ENCODE measurements at regions not wholly inside any gene's neighbourhood (a gene's known extent, or its start where the extent isn't known, plus 50 kb on each side); places are given as distances from the start of the nearest gene placed in this dataset.

- DNase-seq: no peak
These were observed 204.1 kb downstream of the GLI2 start for GRCh38 chr2:120939595-120940318.

GRCh38 chr2:120940319-120940696 is 204.6 kb downstream of the GLI2 start:
- no peak for DNase-seq

- DNase-seq: no peak
These were observed 205.1 kb downstream of the GLI2 start for GRCh38 chr2:120940726-120941256.

GRCh38 chr2:120941571-120942120 is 206.0 kb downstream of the GLI2 start:
- no peak for DNase-seq

GRCh38 chr2:120942658-120943057 is 207.0 kb downstream of the GLI2 start:
- DNase-seq: no peak

- no peak for DNase-seq
These were observed 207.9 kb downstream of the GLI2 start for GRCh38 chr2:120943403-120944034.

- DNase-seq: no peak
These were observed 208.9 kb downstream of the GLI2 start for GRCh38 chr2:120944575-120944974.

GRCh38 chr2:120945091-120945490 is 209.4 kb downstream of the GLI2 start:
- no peak for DNase-seq

- no peak for DNase-seq
These were observed 210.3 kb downstream of the GLI2 start for GRCh38 chr2:120945832-120946499.

- DNase-seq: no peak
These were observed 211.7 kb downstream of the GLI2 start for GRCh38 chr2:120947327-120947726.

GRCh38 chr2:120947982-120948661 is 212.5 kb downstream of the GLI2 start:
- DNase-seq: no peak

GRCh38 chr2:120948662-120949011 is 213.0 kb downstream of the GLI2 start:
- no peak for DNase-seq

GRCh38 chr2:120949027-120949956 is 213.6 kb downstream of the GLI2 start:
- DNase-seq: no peak

- DNase-seq: no peak
These were observed 214.4 kb downstream of the GLI2 start for GRCh38 chr2:120949957-120950590.

GRCh38 chr2:120951693-120952092 is 216.0 kb downstream of the GLI2 start:
- no peak for DNase-seq

- no peak for DNase-seq
These were observed 216.7 kb downstream of the GLI2 start for GRCh38 chr2:120952318-120952717.

- no peak for DNase-seq
These were observed 217.5 kb downstream of the GLI2 start for GRCh38 chr2:120953066-120953756.

- no peak for DNase-seq
These were observed 218.3 kb downstream of the GLI2 start for GRCh38 chr2:120953843-120954584.

GRCh38 chr2:120954939-120955338 is 219.3 kb downstream of the GLI2 start:
- no peak for DNase-seq

- no peak for DNase-seq
These were observed 219.8 kb downstream of the GLI2 start for GRCh38 chr2:120955427-120955826.
